ENCODE measurements at regions not wholly inside any gene's neighbourhood (a gene's known extent, or its start where the extent isn't known, plus 50 kb on each side); places are given as distances from the start of the nearest gene placed in this dataset.

DNA sequence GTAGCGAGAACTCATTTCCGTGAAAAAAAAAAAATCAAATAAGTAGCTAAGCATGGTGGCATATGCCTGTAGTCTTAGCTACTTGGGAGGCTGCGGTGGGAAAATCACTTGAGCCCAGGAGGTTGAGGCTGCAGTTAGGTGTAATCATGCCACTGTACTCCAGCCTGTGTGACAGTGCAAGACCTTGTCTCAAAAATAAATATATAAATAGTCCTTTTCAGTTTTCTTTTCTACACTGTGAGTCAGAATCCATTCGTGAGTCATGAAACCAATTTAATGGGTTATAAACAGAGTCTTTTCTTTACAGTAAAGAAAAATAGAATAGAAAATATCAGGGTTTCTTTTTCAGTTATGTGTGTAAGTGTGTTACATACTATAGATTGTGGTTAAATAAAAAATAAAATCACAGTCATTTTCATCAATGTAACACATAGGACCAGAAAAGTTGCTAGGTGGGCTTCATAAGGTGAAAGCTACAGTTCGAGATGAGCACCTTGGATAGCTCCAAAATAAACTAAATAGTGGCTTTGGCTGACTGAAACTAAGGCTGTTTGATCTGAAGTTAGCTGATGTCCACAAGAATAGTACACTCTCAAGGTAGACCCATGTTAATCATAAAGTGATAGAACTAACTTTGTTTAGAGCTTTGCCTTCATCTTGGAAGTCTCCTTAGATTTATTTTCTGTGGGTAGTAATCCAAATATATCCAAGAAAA lies 781.1 kb downstream of the GATA3 start:
- TF ChIP-seq POLR2A (IDR thresholded peaks at IDR 0.05; ENCODE audit: low read length) (no peak), GATA1 (IDR thresholded peaks at IDR 0.05; ENCODE audit: low read depth, low read length) (no peak)
